ENCODE measurements at regions not wholly inside any gene's neighbourhood (a gene's known extent, or its start where the extent isn't known, plus 50 kb on each side); places are given as distances from the start of the nearest gene placed in this dataset.

- DNase-seq (ENCODE audit: low read depth), result no peak
These were observed 117.5 kb upstream of the HMGCLL1 start for GRCh38 chr6:55696501-55696900.

DNA sequence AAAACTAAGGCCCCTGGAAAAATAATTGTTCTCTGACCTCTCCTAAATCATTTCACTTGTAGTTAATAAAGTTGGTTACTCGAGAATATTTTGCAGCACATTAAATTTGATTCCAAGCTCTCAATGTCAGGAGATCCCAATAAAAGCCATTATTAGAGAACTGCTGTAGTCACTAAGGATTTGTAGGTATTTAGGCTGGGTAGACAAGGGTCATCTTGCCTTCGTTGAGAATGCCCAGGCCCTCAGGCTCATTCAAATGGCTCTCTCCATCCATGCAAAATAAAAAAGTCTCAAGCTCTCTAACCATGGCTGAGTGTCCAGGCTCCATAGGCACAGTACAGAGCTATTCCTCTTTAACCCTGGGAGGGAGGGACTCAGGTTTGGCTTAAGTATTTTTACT is 117.0 kb upstream of the HMGCLL1 start:
- no peak for DNase-seq (ENCODE audit: low read depth)

- DNase-seq (ENCODE audit: low read depth), result no peak
These were observed 115.8 kb upstream of the HMGCLL1 start for GRCh38 chr6:55694759-55695158.

GRCh38 chr6:55694148-55694547 is 115.2 kb upstream of the HMGCLL1 start:
- DNase-seq (ENCODE audit: low read depth), result peak; percentile 9

DNA sequence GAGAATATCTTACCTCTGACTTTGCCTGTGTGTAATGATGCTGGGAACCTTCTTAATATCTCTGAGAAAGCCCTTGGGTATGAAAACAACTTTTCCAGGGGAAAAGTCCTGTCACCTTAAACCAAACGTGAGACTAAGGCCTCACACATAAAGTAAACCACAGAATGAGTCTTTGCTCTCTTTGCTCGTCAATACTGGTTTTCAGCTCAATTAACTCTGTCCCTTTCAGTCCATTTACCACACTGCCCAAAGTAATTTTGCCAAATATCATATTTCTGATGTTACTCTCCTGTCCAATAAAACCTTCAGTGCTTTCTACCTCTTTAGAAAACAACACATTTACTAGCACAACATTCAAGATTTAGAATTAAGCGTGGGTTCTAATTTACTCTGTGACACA is 100.5 kb upstream of the HMGCLL1 start:
- DNase-seq (ENCODE audit: low read depth), result no peak

DNA sequence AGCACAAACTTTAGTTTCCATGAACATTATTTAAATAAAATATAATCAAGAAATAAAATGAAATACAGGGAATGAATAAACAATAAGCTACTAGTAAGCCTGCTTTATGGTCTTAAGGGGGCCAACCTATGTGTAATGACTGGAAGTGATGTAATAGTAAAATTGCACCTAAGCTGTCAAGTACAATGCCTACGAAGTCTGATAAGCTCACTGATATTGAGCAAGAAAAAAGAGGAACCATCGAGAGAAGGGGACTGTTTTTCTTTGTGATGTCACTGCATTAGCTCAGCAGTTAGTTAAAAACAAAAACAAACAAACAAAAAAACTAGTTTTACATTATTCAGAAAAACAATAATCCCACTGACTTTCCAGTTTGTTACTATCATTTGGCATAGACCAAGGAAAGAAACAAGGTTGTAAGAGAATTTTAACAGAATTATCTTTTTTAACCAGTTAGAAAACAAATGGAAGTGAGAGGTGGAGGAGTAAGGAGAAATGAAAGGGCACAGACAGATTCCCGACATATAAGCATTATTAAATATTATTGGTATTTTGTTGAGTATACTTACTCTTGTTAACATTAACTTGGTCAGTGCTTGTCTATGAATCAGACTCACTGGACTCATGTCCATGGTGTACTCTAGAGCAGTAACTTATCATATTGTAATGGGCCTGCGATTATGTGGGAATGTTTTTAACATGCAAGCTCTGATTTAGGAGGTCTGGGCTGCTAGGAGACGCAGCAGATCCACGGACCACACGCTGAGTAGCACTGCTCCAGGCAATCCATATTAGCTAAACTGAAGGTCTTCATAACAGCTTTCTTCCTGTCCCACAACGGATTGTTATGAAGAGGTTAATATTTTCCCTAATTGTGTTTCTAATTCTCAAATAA is 99.6 kb upstream of the HMGCLL1 start:
- DNase-seq (ENCODE audit: low read depth), result no peak

- no peak for DNase-seq (ENCODE audit: low read depth)
These were observed 97.7 kb upstream of the HMGCLL1 start for GRCh38 chr6:55676736-55677135.

DNA sequence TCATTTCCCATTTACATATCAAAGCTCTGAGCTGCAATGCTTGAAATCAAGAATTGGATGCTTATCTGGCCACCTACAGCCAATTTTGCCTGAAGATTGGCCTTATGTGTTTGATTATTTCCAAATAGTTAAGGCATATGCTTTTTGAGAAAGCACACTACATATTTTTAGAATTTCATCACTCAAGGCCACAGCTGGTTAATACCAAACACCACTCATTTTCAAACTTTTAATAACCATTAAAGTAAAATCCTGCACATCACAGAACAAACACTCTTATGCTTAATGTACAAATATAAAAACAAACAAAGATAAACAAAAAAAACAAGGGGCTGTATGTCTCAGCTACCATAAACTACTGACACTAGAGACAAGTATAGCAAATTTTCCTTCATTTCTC is 96.9 kb upstream of the HMGCLL1 start:
- DNase-seq (ENCODE audit: low read depth), result no peak

GRCh38 chr6:55674672-55675071 is 95.7 kb upstream of the HMGCLL1 start:
- no peak for DNase-seq (ENCODE audit: low read depth)

- DNase-seq (ENCODE audit: low read depth), result no peak
These were observed 91.9 kb upstream of the HMGCLL1 start for GRCh38 chr6:55670850-55671413.

DNA sequence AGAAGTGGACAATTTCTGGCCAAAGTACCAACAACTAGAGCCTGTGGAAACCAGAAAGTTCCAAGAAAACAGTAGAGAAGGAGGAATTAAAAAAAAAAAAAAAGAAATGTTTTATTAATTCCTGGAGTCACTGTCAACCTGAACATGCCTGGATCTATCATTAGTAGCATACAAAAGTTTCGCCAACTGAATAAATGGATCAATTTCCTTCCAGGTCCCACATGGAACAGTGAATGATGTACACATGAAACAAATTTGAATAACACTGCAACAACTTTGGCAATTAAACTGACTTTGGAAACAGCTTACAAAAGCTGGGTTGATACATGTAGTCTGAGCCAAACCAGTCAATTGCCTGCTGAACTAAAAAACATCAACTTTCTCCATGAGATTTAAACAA is 90.0 kb upstream of the HMGCLL1 start:
- DNase-seq (ENCODE audit: low read depth), result no peak

DNA sequence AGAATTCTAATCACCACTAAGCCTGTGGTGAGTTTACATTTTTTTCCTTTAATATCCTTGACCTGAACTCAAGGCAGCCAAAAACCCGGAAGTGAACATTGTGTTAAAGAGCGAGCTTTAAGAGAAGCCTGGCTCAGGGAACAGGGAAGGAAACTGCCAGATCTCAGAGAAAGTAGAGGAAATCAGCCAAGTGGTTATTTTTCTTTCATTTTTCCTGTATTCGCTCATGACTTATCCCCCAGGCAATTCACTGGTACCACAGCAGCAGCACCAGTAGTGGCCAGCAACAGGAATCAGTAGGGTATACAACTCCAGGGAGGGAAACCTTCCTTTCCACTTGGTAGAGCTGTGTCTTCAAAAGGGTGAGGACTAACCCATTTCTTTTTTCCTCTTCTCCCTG is 89.6 kb upstream of the HMGCLL1 start:
- no peak for DNase-seq (ENCODE audit: low read depth)

- DNase-seq (ENCODE audit: low read depth), result no peak
These were observed 88.3 kb upstream of the HMGCLL1 start for GRCh38 chr6:55667341-55667740.

- DNase-seq (ENCODE audit: low read depth), result no peak
These were observed 87.7 kb upstream of the HMGCLL1 start for GRCh38 chr6:55666606-55667225.

DNA sequence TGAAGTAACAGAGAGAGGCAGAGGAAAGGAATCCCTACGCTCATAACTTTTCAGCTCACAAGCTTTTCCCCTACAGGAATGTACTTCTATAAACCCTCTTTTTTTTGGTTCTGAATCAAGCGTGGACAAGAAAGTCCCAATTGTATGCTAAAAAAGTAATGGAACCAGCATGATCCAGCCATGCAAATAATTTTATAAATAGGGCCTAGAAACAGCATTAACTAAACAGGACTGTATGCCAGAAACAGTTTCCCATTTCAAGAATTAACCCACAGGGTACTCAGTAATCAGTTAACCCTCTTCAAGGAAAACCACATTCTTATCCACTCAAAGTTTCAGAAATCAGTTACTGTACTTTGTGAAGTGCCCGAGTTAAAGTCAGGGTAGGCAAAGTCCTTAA is 87.0 kb upstream of the HMGCLL1 start:
- no peak for DNase-seq (ENCODE audit: low read depth)

DNA sequence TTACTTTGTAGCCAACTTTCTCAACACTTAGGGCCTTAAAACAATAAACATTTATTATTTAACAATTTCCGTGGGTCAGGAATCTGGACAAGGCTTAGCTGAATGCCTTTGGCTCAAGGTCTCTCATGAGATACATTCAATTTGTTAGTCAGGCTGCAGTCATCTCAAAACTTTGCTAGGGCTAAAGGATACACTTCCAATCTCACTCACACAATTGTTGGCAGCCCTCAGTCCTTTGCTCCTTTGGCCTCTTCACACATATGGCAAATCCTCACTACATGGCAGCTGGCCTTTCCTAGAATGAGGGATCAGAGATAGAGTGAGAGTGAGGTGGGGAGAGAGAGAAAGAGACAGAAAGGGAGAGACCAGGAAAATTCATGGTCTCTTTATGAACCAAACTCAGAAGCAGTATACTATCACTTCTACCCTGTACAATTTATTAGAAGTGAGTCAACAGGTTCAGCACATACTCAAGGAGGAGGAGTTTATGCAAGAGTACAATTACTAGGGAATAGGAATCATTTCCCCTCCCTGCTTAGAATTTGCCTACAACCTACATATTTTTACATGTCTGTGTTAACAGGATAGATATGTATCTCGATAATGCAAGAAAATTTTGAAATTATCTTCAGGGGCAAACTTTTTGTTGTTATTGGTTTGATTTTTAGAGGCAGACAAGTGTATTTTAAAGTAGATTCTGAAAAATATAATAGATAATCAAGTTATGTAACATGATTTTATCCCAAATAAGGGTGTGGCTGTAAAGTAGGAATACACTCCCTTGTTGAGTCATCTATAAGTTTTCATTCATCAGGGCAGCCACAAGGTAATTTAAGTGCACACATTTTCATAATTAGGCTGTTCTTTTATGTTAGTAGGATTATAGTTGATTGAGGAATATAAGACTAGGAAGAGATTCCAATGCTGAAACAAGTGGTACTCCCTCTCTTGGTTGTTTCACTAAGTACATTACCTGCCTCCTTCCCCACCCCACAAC is 85.9 kb upstream of the HMGCLL1 start:
- DNase-seq (ENCODE audit: low read depth), result no peak

- DNase-seq (ENCODE audit: low read depth), result no peak
These were observed 84.9 kb upstream of the HMGCLL1 start for GRCh38 chr6:55663914-55664313.

- DNase-seq (ENCODE audit: low read depth), result no peak
These were observed 80.3 kb upstream of the HMGCLL1 start for GRCh38 chr6:55659304-55659703.

- DNase-seq (ENCODE audit: low read depth), result no peak
These were observed 75.5 kb upstream of the HMGCLL1 start for GRCh38 chr6:55654445-55654844.

GRCh38 chr6:55652429-55652828 is 73.4 kb upstream of the HMGCLL1 start:
- no peak for DNase-seq (ENCODE audit: low read depth)

GRCh38 chr6:55651015-55651414 is 72.0 kb upstream of the HMGCLL1 start:
- DNase-seq (ENCODE audit: low read depth), result no peak

DNA sequence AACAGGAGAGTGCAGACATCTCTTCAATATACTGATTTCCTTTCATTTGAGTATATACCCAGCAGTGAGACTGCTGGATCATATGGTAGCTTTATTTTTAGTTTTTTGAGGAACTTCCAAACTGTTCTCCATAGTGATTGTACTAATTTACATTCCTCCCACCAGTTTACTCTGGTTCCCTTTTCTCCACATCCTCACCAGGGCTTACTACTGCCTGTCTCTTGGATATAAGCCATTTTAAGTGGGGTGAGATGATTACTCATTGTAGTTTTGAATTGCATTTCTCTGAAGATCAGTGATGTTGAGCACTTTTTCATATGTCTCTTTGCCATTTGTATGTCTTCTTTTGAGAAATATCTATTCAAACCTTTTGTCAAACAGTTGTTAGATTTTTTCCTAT is 64.9 kb upstream of the HMGCLL1 start:
- no peak for DNase-seq (ENCODE audit: low read depth)
